Fibroblast of the aortic adventitia (primary cell): ENCODE measurements at regions not wholly inside any gene's neighbourhood (a gene's known extent, or its start where the extent isn't known, plus 50 kb on each side); places are given as distances from the start of the nearest gene placed in this dataset.

Source experiments
- DNase-seq: peaks from one replicate; pipeline ENCODE4 v3.0.0-alpha.2; 2010; ENCODE audit warnings: low read depth
- H3K4me3 ChIP-seq: 2 replicates; pipeline ENCODE4 v1.5.1; 2011; ENCODE audit warnings: low read depth, mild to moderate bottlenecking, control low read depth, low read length, moderate library complexity
- TF ChIP-seq, protein P1 (sequence below): IDR thresholded peaks from 2 replicates; pipeline ENCODE4 v1.5.1; 2011; ENCODE audit warnings: mild to moderate bottlenecking, low read length, control low read depth, inconsistent platforms; ENCODE audit not compliant: insufficient read depth

DNA sequence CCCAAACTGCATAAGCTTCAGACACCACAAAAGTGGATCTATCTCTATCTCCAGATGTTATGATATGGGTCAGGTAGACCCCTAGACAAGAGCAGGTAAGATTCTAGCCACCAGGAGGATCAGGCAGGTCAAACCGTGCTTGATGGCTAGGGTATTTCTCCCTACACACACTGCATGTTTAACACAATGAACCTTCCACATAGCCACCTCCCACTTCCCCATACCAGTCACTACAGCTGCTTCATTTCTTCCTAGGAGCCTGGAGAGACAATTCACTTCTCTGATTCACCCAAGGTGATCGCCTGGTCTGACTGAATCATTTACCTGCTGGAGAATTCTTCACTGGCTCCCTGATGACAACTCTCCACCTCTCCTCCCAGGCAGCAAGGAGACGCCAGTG is 66.0 kb upstream of the MYCN start:
- no peak for DNase-seq
- H3K4me3 ChIP-seq, result no peak overlapping the region
- TF ChIP-seq, protein P1, sequence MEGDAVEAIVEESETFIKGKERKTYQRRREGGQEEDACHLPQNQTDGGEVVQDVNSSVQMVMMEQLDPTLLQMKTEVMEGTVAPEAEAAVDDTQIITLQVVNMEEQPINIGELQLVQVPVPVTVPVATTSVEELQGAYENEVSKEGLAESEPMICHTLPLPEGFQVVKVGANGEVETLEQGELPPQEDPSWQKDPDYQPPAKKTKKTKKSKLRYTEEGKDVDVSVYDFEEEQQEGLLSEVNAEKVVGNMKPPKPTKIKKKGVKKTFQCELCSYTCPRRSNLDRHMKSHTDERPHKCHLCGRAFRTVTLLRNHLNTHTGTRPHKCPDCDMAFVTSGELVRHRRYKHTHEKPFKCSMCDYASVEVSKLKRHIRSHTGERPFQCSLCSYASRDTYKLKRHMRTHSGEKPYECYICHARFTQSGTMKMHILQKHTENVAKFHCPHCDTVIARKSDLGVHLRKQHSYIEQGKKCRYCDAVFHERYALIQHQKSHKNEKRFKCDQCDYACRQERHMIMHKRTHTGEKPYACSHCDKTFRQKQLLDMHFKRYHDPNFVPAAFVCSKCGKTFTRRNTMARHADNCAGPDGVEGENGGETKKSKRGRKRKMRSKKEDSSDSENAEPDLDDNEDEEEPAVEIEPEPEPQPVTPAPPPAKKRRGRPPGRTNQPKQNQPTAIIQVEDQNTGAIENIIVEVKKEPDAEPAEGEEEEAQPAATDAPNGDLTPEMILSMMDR, result no peak

DNA sequence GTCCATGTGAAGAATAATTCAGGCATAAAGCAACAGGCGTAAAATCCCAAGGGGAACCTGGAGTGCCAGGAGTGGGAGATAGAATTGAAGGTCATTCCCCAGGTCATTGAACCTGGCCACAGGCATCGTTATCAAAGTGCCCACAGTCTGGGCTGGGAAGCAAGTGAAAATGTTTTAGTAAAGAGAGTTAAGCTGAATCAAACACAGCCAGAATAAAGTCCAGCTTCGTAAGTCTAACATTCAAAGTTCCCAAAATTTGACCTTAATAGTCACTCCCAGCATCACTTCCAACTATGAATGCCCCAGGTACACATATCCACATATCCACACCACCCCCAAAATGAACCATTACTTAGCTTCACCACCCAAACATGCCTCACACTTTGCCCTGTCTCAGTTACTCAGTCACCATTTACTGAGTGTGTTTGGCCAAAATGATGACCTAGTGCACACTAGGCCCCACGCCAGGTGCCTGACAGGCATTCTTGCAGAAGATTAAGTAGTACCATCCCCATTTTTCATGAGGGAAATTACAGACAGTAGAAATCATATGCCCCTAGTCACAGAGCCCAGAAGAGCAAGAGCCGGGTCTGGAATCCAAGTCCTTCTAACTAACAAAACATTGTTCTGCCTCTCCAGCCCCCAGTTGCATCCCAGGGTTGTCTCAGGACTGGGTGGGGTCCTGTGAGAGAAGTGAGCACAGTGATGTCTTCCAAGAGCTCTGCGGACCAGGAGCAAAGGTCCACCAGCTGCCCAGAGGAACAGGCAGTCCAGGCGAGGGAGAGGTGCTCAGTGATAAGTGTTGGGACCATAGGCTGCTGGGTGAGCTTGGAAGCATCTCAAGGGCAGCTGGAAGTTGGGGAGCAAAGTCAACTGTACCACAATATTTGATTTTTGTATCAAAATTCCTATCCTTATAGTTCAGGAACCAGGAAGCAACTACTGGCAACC is 65.2 kb upstream of the MYCN start:
- DNase-seq, result no peak
- no peak overlapping the region for H3K4me3 ChIP-seq
- TF ChIP-seq, protein P1, result no peak

DNA sequence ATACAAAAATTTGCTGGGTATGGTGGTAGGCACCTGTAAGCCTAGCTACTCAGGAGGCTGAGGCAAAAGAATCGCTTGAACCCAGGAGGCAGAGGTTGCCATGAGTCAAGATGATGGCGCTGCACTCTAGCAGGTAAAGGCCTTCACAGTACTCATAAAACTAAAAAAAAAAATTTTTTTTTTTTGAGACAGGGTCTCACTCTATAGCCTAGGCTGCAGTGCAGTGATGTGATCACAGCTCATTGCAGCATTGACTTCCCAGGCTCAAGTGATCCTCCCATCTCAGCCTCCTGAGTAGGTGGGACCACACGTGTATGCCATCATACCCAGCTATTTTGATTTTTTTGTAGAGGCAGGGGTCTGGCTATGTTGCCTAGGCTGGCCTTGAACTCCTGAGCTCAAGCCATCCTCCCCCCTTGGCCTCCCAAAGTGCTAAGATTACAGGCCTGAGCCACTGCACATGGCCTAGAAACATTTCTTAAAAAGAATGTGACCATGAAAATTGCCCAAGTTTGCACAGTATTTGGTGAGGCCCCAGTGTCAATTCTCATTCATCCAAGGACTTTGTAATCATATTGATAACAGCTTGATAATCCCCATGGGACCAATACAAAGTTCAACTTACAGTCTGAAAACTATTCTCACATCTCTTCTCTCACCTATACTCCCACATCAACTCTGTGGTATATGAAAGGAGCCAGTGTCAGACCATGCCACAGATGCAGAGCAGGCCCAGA is 64.2 kb upstream of the MYCN start:
- DNase-seq, result no peak
- no peak overlapping the region for H3K4me3 ChIP-seq
- TF ChIP-seq, protein P1, result no peak

DNA sequence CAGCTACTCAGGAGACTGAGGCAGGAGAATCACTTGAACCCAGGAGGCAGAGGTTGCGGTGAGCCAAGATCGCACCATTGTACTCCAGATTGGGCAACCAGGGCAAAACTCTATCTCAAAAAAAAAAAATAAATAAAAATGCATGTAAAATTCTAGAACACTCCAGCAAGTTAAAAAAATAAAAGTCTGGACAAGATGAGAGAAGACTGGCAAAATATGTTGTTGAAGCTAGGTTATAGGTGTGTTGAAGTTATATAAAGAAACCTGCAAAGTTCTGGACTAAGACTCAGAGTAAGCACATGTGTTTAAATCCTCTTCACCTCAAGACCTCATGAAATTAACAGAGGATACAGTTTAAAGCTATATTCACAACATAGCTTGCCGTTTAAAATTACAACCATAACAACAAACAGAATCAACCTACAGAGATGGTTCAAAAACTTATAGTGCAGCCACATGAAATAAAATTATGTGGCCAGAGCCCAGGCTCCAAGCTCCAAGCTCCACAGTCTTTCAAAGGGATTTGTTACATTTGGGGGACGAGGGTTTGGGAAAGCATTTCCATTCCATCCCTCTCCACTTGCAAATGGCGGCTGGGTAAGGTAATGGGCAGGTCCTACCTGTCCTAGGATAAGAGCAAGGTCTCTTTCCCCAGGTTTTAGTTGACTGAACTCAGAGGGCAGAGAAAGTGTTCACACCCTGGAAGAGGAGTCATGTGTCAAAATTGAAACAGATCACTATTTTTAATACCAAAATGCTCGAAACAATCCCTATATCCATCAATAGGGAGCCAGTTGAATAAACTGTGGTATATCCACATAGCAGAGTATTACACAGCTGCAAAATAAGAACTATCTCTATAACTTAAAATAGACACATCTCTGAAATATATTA is 59.9 kb upstream of the MYCN start:
- TF ChIP-seq, protein P1, result no peak
- H3K4me3 ChIP-seq, result no peak overlapping the region
- no peak for DNase-seq

DNA sequence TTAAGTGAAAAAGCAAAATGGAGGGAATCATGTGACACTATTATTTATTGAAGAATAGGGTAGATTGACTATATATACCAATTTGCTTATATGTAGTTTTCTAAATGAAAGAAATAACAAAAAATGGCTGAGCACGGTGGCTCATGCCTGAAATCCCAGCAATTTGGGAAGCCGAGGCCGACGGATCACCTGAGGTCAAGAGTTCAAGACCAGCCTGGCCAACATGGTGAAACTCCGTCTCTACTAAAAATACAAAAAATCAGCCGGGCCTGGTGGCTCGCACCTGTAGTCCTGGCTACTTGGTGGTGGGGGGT is 59.3 kb upstream of the MYCN start:
- no peak for DNase-seq
- no peak overlapping the region for H3K4me3 ChIP-seq
- TF ChIP-seq, protein P1, result no peak

DNA sequence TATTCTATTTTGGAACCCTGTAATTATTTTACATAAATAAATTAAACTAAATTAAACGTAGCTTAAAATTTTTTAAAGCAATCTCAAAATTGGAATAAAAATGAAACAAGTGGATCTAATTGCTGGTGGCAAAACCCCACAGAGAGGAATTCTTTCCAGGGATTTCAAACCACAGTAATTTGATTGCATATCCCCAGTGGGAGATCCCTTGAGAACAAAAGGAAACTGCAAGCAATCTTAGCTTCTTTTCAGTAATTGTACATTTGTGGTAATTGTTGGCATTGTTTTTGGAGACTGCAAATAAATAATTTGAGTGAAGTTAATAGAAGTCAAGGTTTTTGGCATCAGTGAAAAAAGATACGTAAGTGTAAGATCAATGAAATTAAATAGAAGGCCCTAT is 58.7 kb upstream of the MYCN start:
- TF ChIP-seq, protein P1, result no peak
- no peak for DNase-seq
- H3K4me3 ChIP-seq, result no peak overlapping the region
